Panc1 (cell line): ENCODE measurements at regions not wholly inside any gene's neighbourhood (a gene's known extent, or its start where the extent isn't known, plus 50 kb on each side); places are given as distances from the start of the nearest gene placed in this dataset.

Experiments
- TF ChIP-seq, protein P1 (sequence below): fragments of 450-650 bp; IDR thresholded peaks from 2 replicates; pipeline ENCODE4 v1.5.1; 2017; ENCODE audit warnings: mild to moderate bottlenecking
- TF ChIP-seq, protein P2 (sequence below), 2 experiments: IDR thresholded peaks; 2 replicates each; pipeline ENCODE4 v1.6.1; 2011 to 2012; ENCODE audit warnings: low read depth in 2 of 2, control low read depth in 1 of 2, low read length in 1 of 2, mild to moderate bottlenecking in 1 of 2, moderate library complexity in 1 of 2; ENCODE audit not compliant: insufficient read depth in 1 of 2

DNA sequence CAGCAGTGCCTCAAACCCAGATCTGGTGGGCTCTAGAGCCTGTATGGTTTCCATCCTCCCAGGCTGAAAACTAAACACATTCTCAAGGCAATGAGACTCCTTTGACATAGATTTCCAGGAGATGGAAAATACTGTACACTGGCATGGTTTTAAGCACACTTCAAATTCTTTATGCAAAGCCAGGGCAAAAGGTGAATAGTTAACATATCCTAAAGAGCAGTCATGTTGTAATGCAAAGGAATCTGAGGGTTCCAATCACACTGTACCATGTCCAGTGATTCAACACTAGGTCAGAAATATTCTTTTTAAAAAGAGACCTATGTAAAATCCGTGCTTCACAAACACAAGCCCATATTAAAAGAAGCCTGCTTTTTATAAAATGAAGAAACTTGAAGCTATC, 195.3 kb downstream of the QDPR start:
- TF ChIP-seq, protein P1, sequence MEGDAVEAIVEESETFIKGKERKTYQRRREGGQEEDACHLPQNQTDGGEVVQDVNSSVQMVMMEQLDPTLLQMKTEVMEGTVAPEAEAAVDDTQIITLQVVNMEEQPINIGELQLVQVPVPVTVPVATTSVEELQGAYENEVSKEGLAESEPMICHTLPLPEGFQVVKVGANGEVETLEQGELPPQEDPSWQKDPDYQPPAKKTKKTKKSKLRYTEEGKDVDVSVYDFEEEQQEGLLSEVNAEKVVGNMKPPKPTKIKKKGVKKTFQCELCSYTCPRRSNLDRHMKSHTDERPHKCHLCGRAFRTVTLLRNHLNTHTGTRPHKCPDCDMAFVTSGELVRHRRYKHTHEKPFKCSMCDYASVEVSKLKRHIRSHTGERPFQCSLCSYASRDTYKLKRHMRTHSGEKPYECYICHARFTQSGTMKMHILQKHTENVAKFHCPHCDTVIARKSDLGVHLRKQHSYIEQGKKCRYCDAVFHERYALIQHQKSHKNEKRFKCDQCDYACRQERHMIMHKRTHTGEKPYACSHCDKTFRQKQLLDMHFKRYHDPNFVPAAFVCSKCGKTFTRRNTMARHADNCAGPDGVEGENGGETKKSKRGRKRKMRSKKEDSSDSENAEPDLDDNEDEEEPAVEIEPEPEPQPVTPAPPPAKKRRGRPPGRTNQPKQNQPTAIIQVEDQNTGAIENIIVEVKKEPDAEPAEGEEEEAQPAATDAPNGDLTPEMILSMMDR = no peak
- TF ChIP-seq, protein P2, sequence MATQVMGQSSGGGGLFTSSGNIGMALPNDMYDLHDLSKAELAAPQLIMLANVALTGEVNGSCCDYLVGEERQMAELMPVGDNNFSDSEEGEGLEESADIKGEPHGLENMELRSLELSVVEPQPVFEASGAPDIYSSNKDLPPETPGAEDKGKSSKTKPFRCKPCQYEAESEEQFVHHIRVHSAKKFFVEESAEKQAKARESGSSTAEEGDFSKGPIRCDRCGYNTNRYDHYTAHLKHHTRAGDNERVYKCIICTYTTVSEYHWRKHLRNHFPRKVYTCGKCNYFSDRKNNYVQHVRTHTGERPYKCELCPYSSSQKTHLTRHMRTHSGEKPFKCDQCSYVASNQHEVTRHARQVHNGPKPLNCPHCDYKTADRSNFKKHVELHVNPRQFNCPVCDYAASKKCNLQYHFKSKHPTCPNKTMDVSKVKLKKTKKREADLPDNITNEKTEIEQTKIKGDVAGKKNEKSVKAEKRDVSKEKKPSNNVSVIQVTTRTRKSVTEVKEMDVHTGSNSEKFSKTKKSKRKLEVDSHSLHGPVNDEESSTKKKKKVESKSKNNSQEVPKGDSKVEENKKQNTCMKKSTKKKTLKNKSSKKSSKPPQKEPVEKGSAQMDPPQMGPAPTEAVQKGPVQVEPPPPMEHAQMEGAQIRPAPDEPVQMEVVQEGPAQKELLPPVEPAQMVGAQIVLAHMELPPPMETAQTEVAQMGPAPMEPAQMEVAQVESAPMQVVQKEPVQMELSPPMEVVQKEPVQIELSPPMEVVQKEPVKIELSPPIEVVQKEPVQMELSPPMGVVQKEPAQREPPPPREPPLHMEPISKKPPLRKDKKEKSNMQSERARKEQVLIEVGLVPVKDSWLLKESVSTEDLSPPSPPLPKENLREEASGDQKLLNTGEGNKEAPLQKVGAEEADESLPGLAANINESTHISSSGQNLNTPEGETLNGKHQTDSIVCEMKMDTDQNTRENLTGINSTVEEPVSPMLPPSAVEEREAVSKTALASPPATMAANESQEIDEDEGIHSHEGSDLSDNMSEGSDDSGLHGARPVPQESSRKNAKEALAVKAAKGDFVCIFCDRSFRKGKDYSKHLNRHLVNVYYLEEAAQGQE (IDR thresholded peaks at IDR 0.05; ENCODE audit: insufficient read depth in 1 of 2, low read depth in 2 of 2, low read length in 1 of 2) = no peak
